Ammon's horn (tissue), 1 donor: ENCODE measurements at regions not wholly inside any gene's neighbourhood (a gene's known extent, or its start where the extent isn't known, plus 50 kb on each side); places are given as distances from the start of the nearest gene placed in this dataset.
"Not testable (repeated sequence)": the region's sequence is repeated elsewhere in the genome, so short reads cannot be mapped to it uniquely, and the experiment has no call there.

ENCODE experiments used
- DNase-seq: peaks from one replicate; pipeline ENCODE4 v3.0.0-alpha.2; 2016; ENCODE audit warnings: low spot score

- DNase-seq = not testable (repeated sequence)
Observed at GRCh38 chrX:4546178-4546577, 832.7 kb upstream of the PRKX start.

DNA sequence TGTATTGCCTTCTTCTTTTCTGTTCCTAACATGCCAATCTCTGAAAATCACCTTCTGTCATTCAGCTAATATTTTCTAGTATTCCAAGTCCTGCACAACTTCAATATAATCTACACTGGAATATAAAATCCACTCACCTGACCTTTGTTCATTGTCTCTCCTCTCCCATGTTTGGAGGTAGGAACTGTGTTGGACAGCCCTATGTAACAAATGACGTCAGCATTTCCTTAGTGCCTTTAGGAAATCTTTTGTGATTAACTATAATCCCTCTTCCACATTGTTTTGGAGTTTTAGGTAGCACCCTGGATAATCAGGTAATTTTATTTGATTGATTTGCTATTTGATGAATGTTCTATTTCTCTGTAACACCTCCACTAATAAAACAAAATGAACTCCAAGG, 814.8 kb upstream of the PRKX start:
- no peak for DNase-seq

GRCh38 chrX:4485912-4486311, 772.5 kb upstream of the PRKX start:
- DNase-seq = no peak

GRCh38 chrX:4484266-4484665, 770.8 kb upstream of the PRKX start:
- DNase-seq = no peak

DNA sequence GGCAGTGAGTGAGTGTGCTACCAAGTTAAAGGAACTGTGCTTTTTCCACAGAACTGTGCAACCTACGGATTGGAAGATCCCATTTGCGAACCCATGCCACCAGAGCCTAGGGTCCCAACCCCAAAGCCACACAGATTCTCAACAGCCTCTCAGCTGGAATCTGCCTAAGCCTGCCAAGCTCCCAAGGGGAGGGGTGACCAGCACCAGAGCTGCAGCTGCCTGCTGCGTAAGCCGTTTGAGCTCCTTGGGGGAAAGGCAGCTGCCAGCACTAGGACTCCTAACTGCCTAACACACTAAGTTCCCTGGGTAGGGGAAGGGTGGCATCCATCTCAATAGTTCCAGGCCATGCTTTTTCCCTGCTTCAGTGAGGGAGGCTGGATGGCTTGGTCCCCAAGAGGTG, 738.1 kb upstream of the PRKX start:
- no peak for DNase-seq

- no peak for DNase-seq
Observed at GRCh38 chrX:4450177-4450576, 736.7 kb upstream of the PRKX start.

DNA sequence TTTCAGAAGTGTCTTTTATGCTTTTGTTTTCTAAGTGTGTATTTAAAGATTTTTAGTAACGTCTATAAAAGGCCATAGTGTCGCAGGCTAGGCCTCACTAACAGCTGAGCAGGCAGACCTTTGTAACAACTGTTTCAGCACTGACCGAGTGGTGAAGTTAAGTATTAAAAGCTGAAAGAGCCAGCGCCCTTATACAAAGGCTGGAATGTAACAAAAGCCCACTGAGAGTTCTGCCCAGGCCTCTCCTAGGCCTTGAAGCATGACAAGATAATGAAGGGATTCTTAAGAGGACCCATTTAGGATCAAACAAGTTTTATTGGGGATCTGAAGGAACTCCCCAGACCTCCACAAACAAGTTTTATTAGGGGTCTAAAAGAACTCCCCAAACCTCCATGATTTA, 722.5 kb upstream of the PRKX start:
- DNase-seq = no peak

GRCh38 chrX:4397471-4397870, 684.0 kb upstream of the PRKX start:
- no peak for DNase-seq

- DNase-seq = no peak
Observed at GRCh38 chrX:4382273-4382672, 668.8 kb upstream of the PRKX start.

GRCh38 chrX:4380710-4381109, 667.3 kb upstream of the PRKX start:
- no peak for DNase-seq

GRCh38 chrX:4379071-4379470, 665.6 kb upstream of the PRKX start:
- DNase-seq = no peak

GRCh38 chrX:4373791-4374190, 660.3 kb upstream of the PRKX start:
- no peak for DNase-seq

DNA sequence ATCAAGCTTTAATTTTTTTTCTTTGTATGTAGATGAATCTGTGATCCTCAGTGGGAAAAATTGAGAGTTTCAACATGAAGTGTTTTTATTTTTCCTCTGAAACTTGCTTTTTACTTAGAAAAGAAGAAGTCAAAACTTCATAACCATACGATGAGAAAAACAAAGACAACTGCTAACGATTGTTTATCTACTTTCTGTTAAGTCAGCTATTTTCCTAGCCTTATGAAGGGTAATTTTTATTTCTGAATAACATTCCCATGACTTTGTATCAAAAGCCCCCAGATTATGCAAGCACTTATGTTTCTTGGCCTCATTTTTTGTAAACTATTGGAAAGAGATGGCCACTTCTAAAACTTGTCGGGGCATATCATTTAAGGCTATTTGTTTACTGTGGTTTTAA, 645.1 kb upstream of the PRKX start:
- DNase-seq = no peak

DNA sequence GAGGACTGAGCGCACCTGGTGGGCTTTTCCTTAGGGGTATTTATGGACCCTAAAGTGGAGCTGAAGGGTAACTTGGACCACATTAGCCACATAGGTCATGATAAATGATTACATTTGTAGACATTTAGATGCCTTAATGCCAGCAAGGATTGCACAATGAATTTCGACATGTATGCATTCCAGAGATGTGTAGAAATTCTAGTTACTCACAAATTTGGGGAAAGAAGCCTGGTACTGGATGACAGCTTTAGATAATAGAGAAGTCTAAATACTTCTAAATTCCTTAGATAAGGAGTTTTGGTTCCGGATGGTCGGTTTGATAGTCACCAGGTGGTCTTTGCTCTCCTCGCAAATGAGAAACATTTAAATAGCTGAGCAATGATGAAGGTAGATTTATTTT, 609.5 kb upstream of the PRKX start:
- no peak for DNase-seq

- DNase-seq = no peak
Observed at GRCh38 chrX:4320436-4320947, 607.0 kb upstream of the PRKX start.

DNA sequence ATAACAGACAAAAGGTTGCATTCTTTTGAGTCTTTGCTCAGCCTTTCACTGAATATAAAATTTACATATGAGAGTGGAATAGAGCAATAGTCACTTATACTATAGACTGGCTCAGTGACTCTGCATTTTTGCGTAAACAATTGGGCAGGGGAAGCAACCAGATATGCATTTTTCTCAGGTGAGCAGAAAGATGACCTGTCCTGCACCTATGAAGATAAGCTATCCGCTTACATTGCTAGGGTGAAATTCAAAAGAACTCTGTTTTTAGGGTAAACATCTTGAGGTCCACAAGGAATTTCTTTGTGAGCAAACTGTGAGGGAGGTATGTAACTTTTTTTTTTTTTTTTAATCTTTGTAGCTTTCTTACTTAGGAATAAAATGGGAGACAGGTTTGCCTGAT, 602.4 kb upstream of the PRKX start:
- DNase-seq = no peak

GRCh38 chrX:4314586-4314985, 601.1 kb upstream of the PRKX start:
- DNase-seq = no peak

DNA sequence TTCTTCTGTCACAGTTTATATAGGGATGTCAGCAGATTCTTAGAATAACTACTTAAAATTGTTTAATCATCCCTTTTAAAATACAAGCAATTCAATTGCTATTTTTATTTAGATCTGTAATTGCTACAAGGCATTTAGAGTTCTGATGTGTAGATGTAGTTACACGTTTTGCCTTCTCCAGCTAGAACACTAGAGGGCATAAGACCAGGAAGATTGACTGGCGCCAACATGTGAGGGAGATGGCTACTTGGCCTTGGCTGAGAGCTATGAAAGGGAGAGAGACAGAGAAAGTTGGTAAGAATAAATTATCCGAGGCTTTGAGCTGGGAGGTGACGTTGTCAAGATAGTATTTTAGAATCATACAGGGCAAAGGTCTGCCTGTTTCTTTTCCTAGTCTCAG, 563.7 kb upstream of the PRKX start:
- no peak for DNase-seq

- DNase-seq = no peak
Observed at GRCh38 chrX:4268676-4269075, 555.2 kb upstream of the PRKX start.

GRCh38 chrX:4265036-4265435, 551.6 kb upstream of the PRKX start:
- DNase-seq = no peak

- DNase-seq = no peak
Observed at GRCh38 chrX:4263030-4263803, 549.8 kb upstream of the PRKX start.

- no peak for DNase-seq
Observed at GRCh38 chrX:4253092-4253491, 539.6 kb upstream of the PRKX start.

- DNase-seq = no peak
Observed at GRCh38 chrX:4249401-4249800, 536.0 kb upstream of the PRKX start.

- DNase-seq = no peak
Observed at GRCh38 chrX:4243759-4244158, 530.3 kb upstream of the PRKX start.
